Endothelial cell of umbilical vein (primary cell): ENCODE measurements at regions not wholly inside any gene's neighbourhood (a gene's known extent, or its start where the extent isn't known, plus 50 kb on each side); places are given as distances from the start of the nearest gene placed in this dataset.

Experiments
- BruUV-seq: library from RNA; stranded (reverse); fragments of 400-500 nt; replicated peaks from 2 replicates; lab custom pipeline; 2021; lab: Mats Ljungman, UMichigan
- CTCF ChIA-PET: fragments of 300-600, 350-600 bp; sonication (Branson Sonifier 250); formaldehyde crosslinking; loops from one replicate; lab custom pipeline; 2021; ENCODE audit warnings: antibody characterized with exemption, inconsistent platforms; lab: Charles Lee
- POLR2A ChIA-PET: fragments of 300-600, 350-600 bp; sonication (Branson Sonifier 250); formaldehyde crosslinking; loops from one replicate; lab custom pipeline; 2021; ENCODE audit warnings: antibody characterized with exemption, inconsistent platforms; lab: Charles Lee
- DNase-seq: peaks from one replicate; pipeline ENCODE4 v3.0.0-alpha.2; 2011; ENCODE audit warnings: low read depth, low spot score
- FAIRE-seq: peaks from 2 replicates; lab custom pipeline; 2011; peaks lifted over from hg19 to GRCh38; lab: Jason Lieb, UNC
- H2AFZ ChIP-seq: 2 replicates; pipeline ENCODE4 v1.6.0; 2012; ENCODE audit warnings: low read depth, low read length, control low read depth, inconsistent platforms
- H3K27ac ChIP-seq: 2 replicates; pipeline ENCODE4 v1.5.1; 2011; ENCODE audit warnings: low read depth, mild to moderate bottlenecking, control low read depth, low read length, moderate library complexity; ENCODE audit not compliant: insufficient read depth
- H3K27me3 ChIP-seq, 2 experiments: 2 replicates each; pipeline versions ENCODE4 v1.6.0 to v1.6.1; 2011; ENCODE audit warnings: low read length in 2 of 2, mixed read lengths in 1 of 2; ENCODE audit not compliant: control insufficient read depth in 2 of 2, insufficient read depth in 2 of 2
- H3K36me3 ChIP-seq, 2 experiments: 2 replicates in 1 of 2; 3 replicates in 1 of 2; pipeline ENCODE4 v1.5.1; 2011; ENCODE audit warnings: low read length in 2 of 2, mild to moderate bottlenecking in 1 of 2, moderate library complexity in 1 of 2; ENCODE audit not compliant: control insufficient read depth in 2 of 2, insufficient read depth in 2 of 2; ENCODE audit errors: extremely low read depth in 1 of 2
- H3K4me1 ChIP-seq: 3 replicates; pipeline ENCODE4 v1.5.1; 2011; ENCODE audit warnings: mild to moderate bottlenecking, low read length; ENCODE audit not compliant: control insufficient read depth, insufficient read depth; ENCODE audit errors: extremely low read depth
- H3K4me2 ChIP-seq: 2 replicates; pipeline ENCODE4 v1.6.1; 2011; ENCODE audit warnings: low read length, control low read depth, mixed read lengths; ENCODE audit not compliant: insufficient read depth
- H3K4me3 ChIP-seq, 3 experiments: fragments of 200-600 bp in 1 of 3; sonication (generic), shearing (Covaris generic) in 1 of 3; replicated peaks in 1 of 3; 2 replicates each; pipeline ENCODE4 v1.5.1; 2011 to 2016; ENCODE audit warnings: control low read depth in 3 of 3, low read length in 3 of 3, mild to moderate bottlenecking in 2 of 3, inconsistent platforms in 1 of 3, low read depth in 1 of 3, moderate library complexity in 1 of 3; ENCODE audit not compliant: insufficient read depth in 1 of 3
- H3K79me2 ChIP-seq: 2 replicates; pipeline ENCODE4 v1.6.0; 2012; ENCODE audit warnings: low read length, inconsistent platforms; ENCODE audit not compliant: control insufficient read depth, insufficient read depth
- H3K9ac ChIP-seq: replicated peaks from 2 replicates; pipeline ENCODE3; 2011; ENCODE audit warnings: low read length, control low read depth; ENCODE audit not compliant: insufficient read depth; ENCODE audit errors: extremely low read depth
- H3K9me1 ChIP-seq: replicated peaks from 3 replicates; pipeline ENCODE4 v1.6.0; 2011; ENCODE audit warnings: mild to moderate bottlenecking, low read length; ENCODE audit not compliant: control insufficient read depth, insufficient read depth; ENCODE audit errors: extremely low read depth
- H3K9me3 ChIP-seq: replicated peaks from 2 replicates; pipeline ENCODE4 v1.5.1; 2012; ENCODE audit warnings: low read length, inconsistent platforms; ENCODE audit not compliant: control insufficient read depth, insufficient read depth
- H4K20me1 ChIP-seq: replicated peaks from 2 replicates; pipeline ENCODE3; 2011; ENCODE audit warnings: mild to moderate bottlenecking, low read length; ENCODE audit not compliant: control insufficient read depth, insufficient read depth; ENCODE audit errors: extremely low read depth
- CTCF ChIP-seq, 2 donors: IDR thresholded peaks; 1 replicate in 1 of 2; 2 replicates in 1 of 2; pipeline ENCODE4 v1.5.1; 2011; ENCODE audit warnings: low read length in 2 of 2, mild to moderate bottlenecking in 2 of 2, moderate library complexity in 2 of 2, control low read depth in 1 of 2, inconsistent platforms in 1 of 2, low read depth in 1 of 2; ENCODE audit not compliant: insufficient read depth in 1 of 2; ENCODE audit errors: extremely low read depth in 1 of 2
- EZH2 ChIP-seq: IDR thresholded peaks from 2 replicates; pipeline ENCODE4 v1.6.1; 2012; ENCODE audit warnings: borderline replicate concordance, low read depth, mild to moderate bottlenecking, moderate library complexity, low read length, inconsistent platforms; ENCODE audit not compliant: severe bottlenecking
- FOS ChIP-seq: IDR thresholded peaks from 2 replicates; pipeline ENCODE4 v1.6.1; 2011; ENCODE audit warnings: mild to moderate bottlenecking, low read length, moderate library complexity, borderline replicate concordance; ENCODE audit not compliant: insufficient read depth
- GATA2 ChIP-seq: IDR thresholded peaks from 2 replicates; pipeline ENCODE4 v1.7.0; 2011; ENCODE audit warnings: low read depth, mild to moderate bottlenecking, moderate library complexity, mixed read lengths, low read length; ENCODE audit not compliant: insufficient read length, insufficient read depth
- JUN ChIP-seq: IDR thresholded peaks from 2 replicates; pipeline ENCODE4 v1.6.1; 2011; ENCODE audit warnings: borderline replicate concordance, low read depth; ENCODE audit not compliant: insufficient read length, insufficient read depth
- MAX ChIP-seq: IDR thresholded peaks from 2 replicates; pipeline ENCODE4 v1.6.1; 2011; ENCODE audit not compliant: insufficient read depth, insufficient read length
- MYC ChIP-seq: IDR thresholded peaks from one replicate; pipeline ENCODE4 v1.6.1; 2011; ENCODE audit warnings: mild to moderate bottlenecking, low read depth, low read length
- POLR2A ChIP-seq: IDR thresholded peaks from 2 replicates; pipeline ENCODE4 v1.6.1; 2012; ENCODE audit warnings: low read depth, mild to moderate bottlenecking, control low read depth, low read length
- POLR2AphosphoS5 ChIP-seq: IDR thresholded peaks from 2 replicates; pipeline ENCODE4 v1.6.1; 2012; ENCODE audit warnings: low read depth, mild to moderate bottlenecking, control low read depth, low read length, moderate library complexity; ENCODE audit not compliant: insufficient read depth
- dilution Hi-C: fragments of 300-500 bp; cut with MboI; formaldehyde crosslinking; loops from one replicate; pipeline ENCODE4 v1.15.0; 2019; ENCODE audit warnings: low sequenced_read_pairs; ENCODE audit not compliant: extremely low pct_ligation_motif_present
- intact Hi-C: fragments of 100-400 bp; cut with micrococcal nuclease; formaldehyde crosslinking; loops from one replicate; pipeline ENCODE4 v1.10.0; 2022

- no peaks in the 10 kb centered on the region for H3K79me2 ChIP-seq
- no peak overlapping the region for H3K4me3 ChIP-seq
- ChIA-PET POLR2A (no interaction called here), CTCF (no interaction called here)
- H3K4me2 ChIP-seq: no peak overlapping the region
- no peak overlapping the region for H3K27ac ChIP-seq
- dilution Hi-C loops: no loop called here
- no TSS peak for BruUV-seq
- no peak for DNase-seq
- H3K27me3 ChIP-seq: no peaks in the 10 kb centered on the region
- H3K9me1 ChIP-seq: no peaks in the 10 kb centered on the region
- H3K36me3 ChIP-seq: no peaks in the 10 kb centered on the region
- no peaks in the 10 kb centered on the region for H3K9me3 ChIP-seq
- no peaks in the 10 kb centered on the region for H4K20me1 ChIP-seq
- no peak overlapping the region for H2AFZ ChIP-seq
- H3K4me1 ChIP-seq: no peaks in the 10 kb centered on the region
- TF ChIP-seq POLR2A: no peak
- no peak for TF ChIP-seq CTCF (IDR thresholded peaks at IDR 0.05; ENCODE audit: extremely low read depth in 1 of 2, insufficient read depth in 1 of 2, low read depth in 1 of 2, low read length in 2 of 2)
- no peak for TF ChIP-seq POLR2AphosphoS5
- TF ChIP-seq JUN: no peak
- no peak for TF ChIP-seq MYC
- TF ChIP-seq GATA2: no peak
- no peak for TF ChIP-seq FOS
- no peak for TF ChIP-seq EZH2
- TF ChIP-seq MAX: no peak
- no peak overlapping the region for H3K9ac ChIP-seq
- no peak for FAIRE-seq
- intact Hi-C loops: no loop called here
Observed at GRCh38 chr10:44322137-44322536, 62.8 kb downstream of the CXCL12 start.
